ENCODE measurements at regions not wholly inside any gene's neighbourhood (a gene's known extent, or its start where the extent isn't known, plus 50 kb on each side); places are given as distances from the start of the nearest gene placed in this dataset.

DNA sequence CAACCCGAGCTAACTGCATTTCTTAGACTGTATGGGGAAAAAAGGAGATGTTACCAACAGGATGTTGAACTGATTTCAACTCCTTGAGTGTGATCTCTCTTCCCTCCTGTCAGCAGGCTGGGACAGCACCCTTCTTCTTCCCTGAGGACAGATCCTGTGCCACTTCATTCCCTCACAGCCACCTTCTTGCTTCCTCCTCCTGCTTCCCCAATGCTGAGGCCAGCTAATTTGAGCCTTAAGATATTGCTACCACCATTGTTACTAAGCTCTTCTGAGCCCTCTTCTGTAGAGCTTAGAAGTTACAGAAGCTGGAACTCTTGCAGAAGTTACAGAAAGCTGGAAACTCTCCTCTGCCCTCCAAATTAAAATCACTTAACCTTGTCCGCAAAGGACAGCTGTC is 88.8 kb downstream of the SPTSSA start:
- no peaks in the 10 kb centered on the region for H3K36me3 ChIP-seq
- H3K9me3 ChIP-seq, result no peaks in the 10 kb centered on the region
- FAIRE-seq, result no peak
- TF ChIP-seq, protein P1, sequence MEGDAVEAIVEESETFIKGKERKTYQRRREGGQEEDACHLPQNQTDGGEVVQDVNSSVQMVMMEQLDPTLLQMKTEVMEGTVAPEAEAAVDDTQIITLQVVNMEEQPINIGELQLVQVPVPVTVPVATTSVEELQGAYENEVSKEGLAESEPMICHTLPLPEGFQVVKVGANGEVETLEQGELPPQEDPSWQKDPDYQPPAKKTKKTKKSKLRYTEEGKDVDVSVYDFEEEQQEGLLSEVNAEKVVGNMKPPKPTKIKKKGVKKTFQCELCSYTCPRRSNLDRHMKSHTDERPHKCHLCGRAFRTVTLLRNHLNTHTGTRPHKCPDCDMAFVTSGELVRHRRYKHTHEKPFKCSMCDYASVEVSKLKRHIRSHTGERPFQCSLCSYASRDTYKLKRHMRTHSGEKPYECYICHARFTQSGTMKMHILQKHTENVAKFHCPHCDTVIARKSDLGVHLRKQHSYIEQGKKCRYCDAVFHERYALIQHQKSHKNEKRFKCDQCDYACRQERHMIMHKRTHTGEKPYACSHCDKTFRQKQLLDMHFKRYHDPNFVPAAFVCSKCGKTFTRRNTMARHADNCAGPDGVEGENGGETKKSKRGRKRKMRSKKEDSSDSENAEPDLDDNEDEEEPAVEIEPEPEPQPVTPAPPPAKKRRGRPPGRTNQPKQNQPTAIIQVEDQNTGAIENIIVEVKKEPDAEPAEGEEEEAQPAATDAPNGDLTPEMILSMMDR (IDR thresholded peaks at IDR 0.05), result no peak
- no peak overlapping the region for H3K4me3 ChIP-seq
- no peak overlapping the region for H3K27ac ChIP-seq
- ATAC-seq, result no peak
- DNase-seq, result no peak
- H3K4me1 ChIP-seq, result peaks cover 0 to 17% (median 12%) of the 10 kb centered on the region in 3 donors
- intact Hi-C loops (cut with DNase I), result loop anchor here in 1 of 3 donors (10.0 kb wide), 1 partner anchor 162 kb away; the partner anchor contains the start of gene EAPP
- WGBS, 2 donors, result 48% methylated on average over 2 of the region's 2 CpGs
- no peaks in the 10 kb centered on the region for H3K27me3 ChIP-seq

DNA sequence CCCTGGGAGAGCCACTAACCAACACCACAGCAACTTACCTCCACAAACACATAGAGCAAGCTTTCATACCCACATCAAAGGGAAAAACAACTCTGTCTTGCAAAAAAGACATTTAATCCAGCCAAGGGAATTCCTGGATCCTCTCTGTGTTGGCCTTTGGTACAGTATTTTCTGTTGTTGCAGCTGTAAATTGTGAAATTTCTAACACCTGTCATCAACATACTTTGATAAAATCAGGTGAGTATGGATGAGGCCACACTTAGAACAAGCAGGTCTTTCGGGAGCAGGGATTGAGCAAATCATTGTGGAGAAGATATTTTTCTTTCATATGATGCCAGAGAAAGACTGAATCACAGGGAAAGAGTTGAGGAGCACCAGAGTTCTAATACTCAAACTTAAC is 89.3 kb downstream of the SPTSSA start:
- Histone ChIP-seq H3K4me3 (no peak overlapping the region), H3K4me1 (peaks cover 0 to 21% (median 12%) of the 10 kb centered on the region in 3 donors), H3K36me3 (no peaks in the 10 kb centered on the region), H3K9me3 (no peaks in the 10 kb centered on the region), H3K27ac (no peak overlapping the region), H3K27me3 (no peaks in the 10 kb centered on the region)
- FAIRE-seq (no peak), DNase-seq (no peak), ATAC-seq (no peak)
- TF ChIP-seq, protein P1 (IDR thresholded peaks at IDR 0.05), result no peak
- intact Hi-C loops (cut with DNase I), result loop anchor here in 1 of 3 donors (10.0 kb wide), 1 partner anchor 162 kb away; the partner anchor contains the start of gene EAPP
- 60 to 63% methylated on average over 1 of the region's 1 CpG for WGBS, 2 donors

DNA sequence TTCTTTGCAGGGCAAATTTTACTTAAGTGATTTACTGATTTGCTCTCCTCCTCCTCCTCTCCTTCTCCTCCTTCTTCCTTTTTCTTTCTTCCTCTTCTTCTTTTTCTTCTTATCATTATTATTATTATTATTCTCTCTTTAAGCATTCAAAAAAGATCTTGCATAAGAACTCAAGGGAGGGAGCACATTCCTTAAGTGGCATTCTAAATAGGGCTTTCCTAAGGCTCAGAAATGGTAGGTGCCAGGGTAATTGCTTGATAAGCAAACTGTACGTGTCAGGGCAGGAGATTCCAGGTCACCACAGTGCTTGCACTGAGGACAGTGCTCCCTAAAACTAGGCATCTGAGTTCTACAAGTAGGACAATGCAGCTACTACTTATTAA is 92.4 kb downstream of the SPTSSA start:
- intact Hi-C loops (cut with DNase I), result loop anchor here in 1 of 3 donors (10.0 kb wide), 1 partner anchor 165 kb away; the partner anchor contains the start of gene EAPP
- DNase-seq (no peak), ATAC-seq (no peak), FAIRE-seq (no peak)
- Histone ChIP-seq H3K9me3 (no peaks in the 10 kb centered on the region), H3K27me3 (no peaks in the 10 kb centered on the region), H3K4me3 (no peak overlapping the region), H3K36me3 (no peaks in the 10 kb centered on the region), H3K4me1 (peaks cover 0 to 13% (median 2%) of the 10 kb centered on the region in 3 donors), H3K27ac (no peak overlapping the region)
- 48 to 61% methylated on average over 1 of the region's 1 CpG for WGBS, 2 donors
- TF ChIP-seq, protein P1 (IDR thresholded peaks at IDR 0.05), result no peak

- no peak overlapping the region for H3K4me3 ChIP-seq
- H3K27ac ChIP-seq, result no peak overlapping the region
- no peaks in the 10 kb centered on the region for H3K27me3 ChIP-seq
- FAIRE-seq (no peak), DNase-seq (no peak), ATAC-seq (no peak)
- 89 to 95% methylated on average over 3 of the region's 3 CpGs for WGBS, 2 donors
- H3K9me3 ChIP-seq, result no peaks in the 10 kb centered on the region
- peaks cover 0 to 10% (median 0%) of the 10 kb centered on the region in 3 donors for H3K4me1 ChIP-seq
- intact Hi-C loops (cut with DNase I), result no loop called here
- TF ChIP-seq, protein P1 (IDR thresholded peaks at IDR 0.05), result no peak
- no peaks in the 10 kb centered on the region for H3K36me3 ChIP-seq
These were observed 92.9 kb downstream of the SPTSSA start for GRCh38 chr14:34368971-34369647.

Data from pancreas (tissue), 10 donors.